K562 (cell line): ENCODE measurements at regions not wholly inside any gene's neighbourhood (a gene's known extent, or its start where the extent isn't known, plus 50 kb on each side); places are given as distances from the start of the nearest gene placed in this dataset.

Experiments used
- CBX8 ChIP-seq: fragments of 200-600 bp; sonication (generic); IDR thresholded peaks from 2 replicates; pipeline ENCODE4 v1.6.1; 2012; ENCODE audit warnings: borderline replicate concordance, mixed run types, low read depth, mild to moderate bottlenecking, moderate library complexity, mixed read lengths, low read length, control low read depth, inconsistent platforms; ENCODE audit not compliant: poor library complexity, severe bottlenecking; ENCODE audit errors: extremely low read depth
- HMG20A ChIP-seq: fragments of 450-650 bp; formaldehyde crosslinking; conservative IDR thresholded peaks from 2 replicates; pipeline ENCODE4 v1.4.0; 2020; ENCODE audit warnings: mild to moderate bottlenecking, mixed read lengths
- MED1 ChIP-seq: sonication (generic); formaldehyde crosslinking; IDR thresholded peaks from 2 replicates; pipeline ENCODE4 v1.8.1; 2023; ENCODE audit warnings: missing genetic modification reagents, borderline replicate concordance
- NFRKB ChIP-seq: fragments of 450-650 bp; IDR thresholded peaks from 2 replicates; pipeline ENCODE4 v1.6.1; 2016; ENCODE audit warnings: low read depth
- POLR2A ChIP-seq: fragments of 450-650 bp; conservative IDR thresholded peaks from 2 replicates; pipeline ENCODE4 v1.6.1; 2016
- SIRT6 ChIP-seq: IDR thresholded peaks from one replicate; pipeline ENCODE4 v1.6.1; 2012; ENCODE audit warnings: low read depth, mild to moderate bottlenecking, control low read depth, inconsistent platforms, low read length, moderate library complexity
- TBP ChIP-seq: optimal IDR thresholded peaks from 2 replicates; pipeline ENCODE3; 2011; ENCODE audit warnings: low read depth, low read length, improper control_type of control experiment
- ZBTB7A ChIP-seq: IDR thresholded peaks from 2 replicates; pipeline ENCODE4 v1.6.1; 2011; ENCODE audit warnings: low read depth, mild to moderate bottlenecking, low read length, moderate library complexity, borderline replicate concordance; ENCODE audit not compliant: control insufficient read depth
- ZC3H8 ChIP-seq: fragments of 450-650 bp; IDR thresholded peaks from 2 replicates; pipeline ENCODE4 v1.6.1; 2017
- ZNF274 ChIP-seq: IDR thresholded peaks from 2 replicates; pipeline ENCODE4 v1.6.1; 2011; ENCODE audit warnings: low read depth, mild to moderate bottlenecking, low read length, moderate library complexity, borderline replicate concordance

DNA sequence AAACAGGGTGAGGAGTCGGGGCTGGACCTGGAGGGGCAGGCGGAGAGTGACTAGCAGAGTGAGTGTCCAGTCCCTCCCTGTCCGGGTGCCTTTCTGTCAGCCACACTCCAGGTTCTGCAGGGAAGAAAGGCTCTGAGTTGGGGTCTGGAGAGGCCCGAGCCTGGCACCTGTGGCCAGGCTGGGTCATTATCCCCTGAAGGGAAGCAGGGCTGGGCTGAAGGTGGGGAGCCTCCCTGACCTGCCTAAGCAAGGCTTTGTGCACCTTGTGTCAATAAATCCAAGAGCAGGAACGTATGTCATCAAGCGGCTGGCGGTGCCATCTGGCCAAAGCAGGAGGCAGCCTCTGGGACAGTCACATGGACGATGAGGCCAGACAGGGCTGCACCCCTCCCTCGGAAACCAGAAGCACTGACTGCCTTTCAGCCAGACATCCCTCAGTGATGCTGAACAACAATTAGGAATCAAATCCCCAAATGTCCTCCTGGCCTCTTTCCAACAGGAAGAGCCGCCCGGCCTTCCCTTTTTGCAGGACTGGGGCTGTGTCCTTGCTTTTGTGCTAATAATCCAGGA lies 73.9 kb upstream of the FGF3 start:
- TF ChIP-seq ZNF274: no peak
- no peak for TF ChIP-seq CBX8
- no peak for TF ChIP-seq TBP
- TF ChIP-seq HMG20A (CRISPR knock-in tag): no peak
- no peak for TF ChIP-seq SIRT6
- TF ChIP-seq ZC3H8: no peak
- TF ChIP-seq POLR2A: no peak
- TF ChIP-seq ZBTB7A: no peak
- TF ChIP-seq NFRKB: no peak
- TF ChIP-seq MED1 (CRISPR knock-in tag): no peak
